HG03571 (cell line): ENCODE measurements at regions not wholly inside any gene's neighbourhood (a gene's known extent, or its start where the extent isn't known, plus 50 kb on each side); places are given as distances from the start of the nearest gene placed in this dataset.
"Not testable (repeated sequence)": the region's sequence is repeated elsewhere in the genome, so short reads cannot be mapped to it uniquely, and the experiment has no call there.

Experiments
- ATAC-seq: cut with Tn5 transposase; IDR thresholded peaks from one replicate; pipeline ENCODE4 v1.9.1; 2021; ENCODE audit not compliant: unreplicated experiment

- ATAC-seq, result no peak
These were observed 157.3 kb upstream of the SPRED2 start for GRCh38 chr2:65589667-65590066.

GRCh38 chr2:65587779-65588178 lies 155.4 kb upstream of the SPRED2 start:
- no peak for ATAC-seq

GRCh38 chr2:65586516-65586915 lies 154.1 kb upstream of the SPRED2 start:
- ATAC-seq, result no peak

- no peak for ATAC-seq
These were observed 150.7 kb upstream of the SPRED2 start for GRCh38 chr2:65583061-65583460.

- ATAC-seq, result no peak
These were observed 150.0 kb upstream of the SPRED2 start for GRCh38 chr2:65582364-65582763.

- no peak for ATAC-seq
These were observed 148.4 kb upstream of the SPRED2 start for GRCh38 chr2:65580824-65581223.

- ATAC-seq, result no peak
These were observed 147.3 kb upstream of the SPRED2 start for GRCh38 chr2:65579506-65580235.

- no peak for ATAC-seq
These were observed 145.3 kb upstream of the SPRED2 start for GRCh38 chr2:65577654-65578053.

- ATAC-seq, result no peak
These were observed 144.6 kb upstream of the SPRED2 start for GRCh38 chr2:65576861-65577601.

GRCh38 chr2:65576278-65576677 lies 143.9 kb upstream of the SPRED2 start:
- ATAC-seq, result no peak

GRCh38 chr2:65574993-65575392 lies 142.6 kb upstream of the SPRED2 start:
- no peak for ATAC-seq

GRCh38 chr2:65568656-65569440 lies 136.4 kb upstream of the SPRED2 start:
- ATAC-seq, result not testable (repeated sequence)

- no peak for ATAC-seq
These were observed 134.2 kb upstream of the SPRED2 start for GRCh38 chr2:65566617-65567016.

- ATAC-seq, result no peak
These were observed 133.3 kb upstream of the SPRED2 start for GRCh38 chr2:65565681-65566080.

- ATAC-seq, result no peak
These were observed 131.9 kb upstream of the SPRED2 start for GRCh38 chr2:65564299-65564698.

- ATAC-seq, result no peak
These were observed 130.5 kb upstream of the SPRED2 start for GRCh38 chr2:65562890-65563289.

- ATAC-seq, result no peak
These were observed 126.3 kb upstream of the SPRED2 start for GRCh38 chr2:65558743-65559142.

- no peak for ATAC-seq
These were observed 125.5 kb upstream of the SPRED2 start for GRCh38 chr2:65557616-65558573.

GRCh38 chr2:65554765-65555591 lies 122.6 kb upstream of the SPRED2 start:
- ATAC-seq, result no peak
